CD4-positive, alpha-beta memory T cell (primary cell): ENCODE measurements at regions not wholly inside any gene's neighbourhood (a gene's known extent, or its start where the extent isn't known, plus 50 kb on each side); places are given as distances from the start of the nearest gene placed in this dataset.
"Not testable (repeated sequence)": the region's sequence is repeated elsewhere in the genome, so short reads cannot be mapped to it uniquely, and the experiment has no call there.

Experiments
- CTCF ChIA-PET: fragments of 350-600 bp; sonication (Branson Sonifier 250); formaldehyde crosslinking; loops from one replicate; lab custom pipeline; 2021; ENCODE audit warnings: inconsistent platforms; ENCODE audit not compliant: partially characterized antibody; lab: Charles Lee
- POLR2A ChIA-PET: fragments of 350-600 bp; sonication (Branson Sonifier 250); formaldehyde crosslinking; loops from one replicate; lab custom pipeline; 2021; ENCODE audit not compliant: partially characterized antibody; lab: Charles Lee
- DNase-seq, 5 donors: peaks; one replicate each; pipeline versions ENCODE4 v3.0.0 to v3.0.0-alpha.2; 2020 to 2022; ENCODE audit warnings: mixed read lengths in 1 of 5
- H3K27ac ChIP-seq: one replicate; pipeline ENCODE4 v1.7.0; 2013; ENCODE audit warnings: low read depth, low read length
- H3K27me3 ChIP-seq: 2 replicates; pipeline ENCODE4 v1.7.0; 2013; ENCODE audit warnings: mild to moderate bottlenecking, low read length, moderate library complexity; ENCODE audit not compliant: insufficient read depth
- H3K36me3 ChIP-seq: 2 replicates; pipeline ENCODE4 v1.7.0; 2013; ENCODE audit warnings: mild to moderate bottlenecking, low read length, moderate library complexity; ENCODE audit not compliant: insufficient read depth
- H3K4me1 ChIP-seq: 2 replicates; pipeline ENCODE4 v1.7.0; 2013; ENCODE audit warnings: mild to moderate bottlenecking, low read length, moderate library complexity; ENCODE audit not compliant: insufficient read depth
- H3K4me3 ChIP-seq, 2 donors: one replicate each; pipeline ENCODE4 v1.7.0; 2013; ENCODE audit warnings: low read length in 2 of 2, mild to moderate bottlenecking in 1 of 2
- H3K9me3 ChIP-seq, 2 donors: one replicate each; pipeline ENCODE4 v1.7.0; 2013; ENCODE audit warnings: low read length in 2 of 2, control low read depth in 1 of 2; ENCODE audit not compliant: control insufficient read depth in 1 of 2
- H3K27ac Mint-ChIP-seq, 7 donors: one replicate each; pipeline ENCODE4 v1.8.0; 2020 to 2021; ENCODE audit warnings: mixed read lengths in 7 of 7, mild to moderate bottlenecking in 6 of 7, inconsistent platforms in 3 of 7, moderate library complexity in 3 of 7
- H3K27me3 Mint-ChIP-seq, 2 donors: one replicate each; pipeline ENCODE4 v1.8.0; 2020 to 2021; ENCODE audit warnings: mixed read lengths in 2 of 2
- H3K36me3 Mint-ChIP-seq, 2 donors: one replicate each; pipeline ENCODE4 v1.8.0; 2020 to 2021; ENCODE audit warnings: mixed read lengths in 2 of 2, inconsistent platforms in 1 of 2, mild to moderate bottlenecking in 1 of 2
- H3K4me1 Mint-ChIP-seq, 4 donors: one replicate each; pipeline ENCODE4 v1.8.0; 2020 to 2021; ENCODE audit warnings: mixed read lengths in 4 of 4, mild to moderate bottlenecking in 1 of 4
- H3K4me3 Mint-ChIP-seq, 8 donors: one replicate each; pipeline ENCODE4 v1.8.0; 2020 to 2021; ENCODE audit warnings: mixed read lengths in 8 of 8, mild to moderate bottlenecking in 7 of 8, moderate library complexity in 6 of 8, inconsistent platforms in 3 of 8
- H3K9me3 Mint-ChIP-seq, 8 donors: one replicate each; pipeline ENCODE4 v1.8.0; 2020 to 2021; ENCODE audit warnings: mixed read lengths in 8 of 8, mild to moderate bottlenecking in 5 of 8, inconsistent platforms in 3 of 8, moderate library complexity in 1 of 8
- intact Hi-C: fragments of 100-400 bp; cut with micrococcal nuclease; formaldehyde crosslinking; loops from one replicate; pipeline ENCODE4 v1.15.1; 2023

DNA sequence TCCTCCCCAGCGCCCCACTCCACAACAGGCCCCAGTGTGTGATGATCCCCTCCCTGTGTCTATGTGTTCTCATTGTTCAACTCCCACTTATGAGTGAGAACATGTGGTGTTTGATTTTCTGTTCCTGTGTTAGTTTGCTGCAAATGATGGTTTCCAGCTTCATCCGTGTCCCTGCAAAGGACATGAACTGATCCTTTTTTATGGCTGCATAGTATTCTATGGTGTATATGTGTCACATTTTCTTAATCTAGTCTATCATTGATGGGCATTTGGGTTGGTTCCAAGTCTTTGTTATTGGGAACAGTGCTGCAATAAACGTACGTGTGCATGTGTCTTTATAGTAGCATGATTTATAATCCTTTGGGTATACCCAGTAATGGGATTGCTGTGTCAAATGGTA lies 78.8 kb upstream of the KLF14 start:
- POLR2A ChIA-PET, DNase-seq, H3K36me3 Mint-ChIP-seq, H3K4me3 Mint-ChIP-seq, H3K9me3 Mint-ChIP-seq, H3K27me3 ChIP-seq, CTCF ChIA-PET, H3K4me1 ChIP-seq, H3K27ac ChIP-seq, H3K4me3 ChIP-seq, H3K36me3 ChIP-seq, H3K9me3 ChIP-seq, intact Hi-C loops, H3K27ac Mint-ChIP-seq, H3K4me1 Mint-ChIP-seq: not testable (repeated sequence)
- H3K27me3 Mint-ChIP-seq: peaks cover 0 to 11% of the 10 kb centered on the region in 2 donors

- DNase-seq: no peak
- Histone ChIP-seq H3K4me1 (no peaks in the 10 kb centered on the region), H3K9me3 (no peaks in the 10 kb centered on the region), H3K27me3 (no peaks in the 10 kb centered on the region), H3K27ac (no peak overlapping the region), H3K4me3 (no peak overlapping the region), H3K36me3 (no peaks in the 10 kb centered on the region)
- Mint-ChIP-seq H3K27me3 (peaks cover 0 to 11% of the 10 kb centered on the region in 2 donors), H3K9me3 (peaks cover 0 to 2% (median 0%) of the 10 kb centered on the region in 8 donors), H3K4me3 (no peak overlapping the region), H3K27ac (no peak overlapping the region), H3K36me3 (no peaks in the 10 kb centered on the region), H3K4me1 (no peaks in the 10 kb centered on the region)
- POLR2A ChIA-PET: no interaction called here
- CTCF ChIA-PET: no interaction called here
- intact Hi-C loops: no loop called here
Observed at GRCh38 chr7:130814778-130815335, 80.8 kb upstream of the KLF14 start.

DNA sequence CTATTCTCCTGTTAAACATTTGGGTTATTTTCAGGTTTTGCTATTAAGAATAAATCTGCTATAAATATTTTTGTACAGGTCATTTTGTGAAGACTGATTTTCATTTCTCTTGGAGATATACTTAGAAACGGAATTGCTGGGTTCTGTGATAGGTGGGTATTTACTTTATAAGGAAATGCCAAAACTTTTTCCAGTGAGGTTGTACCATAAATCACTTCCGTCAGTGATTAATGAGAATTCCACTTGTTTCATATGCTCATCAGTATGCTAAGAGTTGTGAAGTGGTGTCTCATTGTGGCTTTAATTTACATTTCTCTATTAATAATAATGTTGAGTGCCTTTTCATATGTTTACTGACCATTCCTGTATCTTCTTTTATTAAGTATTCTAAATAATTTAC lies 84.0 kb upstream of the KLF14 start:
- no peaks in the 10 kb centered on the region for H3K36me3 ChIP-seq
- CTCF ChIA-PET: no interaction called here
- Mint-ChIP-seq H3K4me1 (no peaks in the 10 kb centered on the region), H3K27me3 (peaks cover 0 to 8% of the 10 kb centered on the region in 2 donors), H3K27ac (no peak overlapping the region), H3K4me3 (no peak overlapping the region), H3K9me3 (no peaks in the 10 kb centered on the region), H3K36me3 (no peaks in the 10 kb centered on the region)
- no peak overlapping the region for H3K27ac ChIP-seq
- no peaks in the 10 kb centered on the region for H3K27me3 ChIP-seq
- no peaks in the 10 kb centered on the region for H3K4me1 ChIP-seq
- POLR2A ChIA-PET: no interaction called here
- no peak overlapping the region for H3K4me3 ChIP-seq
- H3K9me3 ChIP-seq: no peaks in the 10 kb centered on the region
- no peak for DNase-seq
- intact Hi-C loops: no loop called here

GRCh38 chr7:130821864-130822263 lies 87.9 kb upstream of the KLF14 start:
- no peaks in the 10 kb centered on the region for H3K4me1 Mint-ChIP-seq
- ChIA-PET CTCF (no interaction called here), POLR2A (no interaction called here)
- peaks cover 3% of the 10 kb centered on the region in 2 donors for H3K36me3 Mint-ChIP-seq
- peaks cover 3 to 4% of the 10 kb centered on the region in 2 donors for H3K27me3 Mint-ChIP-seq
- H3K9me3 Mint-ChIP-seq: peaks cover 0 to 24% (median 17%) of the 10 kb centered on the region in 8 donors
- H3K27me3 ChIP-seq: no peaks in the 10 kb centered on the region
- no peak overlapping the region for H3K27ac Mint-ChIP-seq
- H3K9me3 ChIP-seq: peaks cover 0 to 7% of the 10 kb centered on the region in 2 donors
- H3K4me1 ChIP-seq: no peaks in the 10 kb centered on the region
- H3K27ac ChIP-seq: no peak overlapping the region
- intact Hi-C loops: no loop called here
- no peak overlapping the region for H3K4me3 Mint-ChIP-seq
- H3K4me3 ChIP-seq: no peak overlapping the region
- no peak for DNase-seq
- no peaks in the 10 kb centered on the region for H3K36me3 ChIP-seq

DNA sequence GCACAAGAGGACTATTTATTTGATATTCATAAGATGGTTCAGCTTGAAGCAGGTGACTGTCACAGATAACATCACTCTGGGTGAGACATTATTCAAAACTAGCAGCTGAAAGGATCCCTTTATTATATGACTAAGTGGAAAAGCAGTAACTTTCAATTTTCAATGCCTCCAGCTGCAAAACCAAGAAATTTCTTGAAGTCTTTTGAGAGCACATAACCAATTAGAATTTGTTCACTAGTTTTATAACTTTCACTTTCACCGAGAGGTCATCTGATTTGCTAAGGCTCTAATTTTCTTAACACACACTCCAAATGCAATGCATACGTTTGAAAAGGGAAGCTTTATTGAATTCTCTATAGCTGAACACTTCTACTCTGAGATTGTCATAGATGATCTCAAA lies 88.6 kb upstream of the KLF14 start:
- Mint-ChIP-seq H3K9me3 (peaks cover 0 to 32% (median 24%) of the 10 kb centered on the region in 8 donors), H3K27me3 (peaks cover 3 to 4% of the 10 kb centered on the region in 2 donors), H3K4me1 (no peaks in the 10 kb centered on the region), H3K27ac (no peak overlapping the region), H3K36me3 (peaks cover 3% of the 10 kb centered on the region in 2 donors), H3K4me3 (no peak overlapping the region)
- ChIA-PET POLR2A (no interaction called here), CTCF (no interaction called here)
- DNase-seq: no peak
- intact Hi-C loops: no loop called here
- no peak overlapping the region for H3K4me3 ChIP-seq
- H3K36me3 ChIP-seq: no peaks in the 10 kb centered on the region
- no peaks in the 10 kb centered on the region for H3K4me1 ChIP-seq
- H3K27ac ChIP-seq: no peak overlapping the region
- no peaks in the 10 kb centered on the region for H3K27me3 ChIP-seq
- peaks cover 0 to 7% of the 10 kb centered on the region in 2 donors for H3K9me3 ChIP-seq

GRCh38 chr7:130823060-130823459 lies 89.1 kb upstream of the KLF14 start:
- ChIA-PET CTCF (no interaction called here), POLR2A (no interaction called here)
- intact Hi-C loops: no loop called here
- Histone ChIP-seq H3K27me3 (no peaks in the 10 kb centered on the region), H3K27ac (no peak overlapping the region), H3K4me3 (no peak overlapping the region), H3K4me1 (no peaks in the 10 kb centered on the region), H3K9me3 (peaks cover 0 to 7% of the 10 kb centered on the region in 2 donors), H3K36me3 (no peaks in the 10 kb centered on the region)
- Mint-ChIP-seq H3K27ac (no peak overlapping the region), H3K27me3 (peaks cover 3 to 4% of the 10 kb centered on the region in 2 donors), H3K36me3 (peaks cover 3% of the 10 kb centered on the region in 2 donors), H3K4me3 (no peak overlapping the region), H3K9me3 (peaks cover 0 to 35% (median 26%) of the 10 kb centered on the region in 8 donors), H3K4me1 (no peaks in the 10 kb centered on the region)
- DNase-seq: no peak

DNA sequence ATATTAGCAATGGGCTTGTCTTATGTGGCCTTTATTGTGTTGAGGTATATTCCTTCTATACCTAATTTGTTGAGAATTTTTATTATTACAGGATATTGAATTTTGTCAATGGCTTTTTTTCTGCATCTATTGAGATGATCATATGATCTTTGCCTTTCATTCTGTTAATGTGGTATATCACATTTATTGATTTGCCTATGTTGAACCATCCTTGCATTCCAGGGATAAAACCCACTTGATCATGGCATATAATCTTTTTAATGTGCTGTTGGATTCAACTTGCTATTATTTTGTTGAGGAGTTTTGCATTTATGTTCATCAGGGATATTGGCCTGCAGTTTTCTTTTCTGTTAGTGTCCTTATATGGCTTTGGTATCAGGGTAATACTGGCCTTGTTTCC lies 91.8 kb upstream of the KLF14 start:
- Mint-ChIP-seq H3K4me1 (no peaks in the 10 kb centered on the region), H3K27me3 (peaks cover 6 to 8% of the 10 kb centered on the region in 2 donors), H3K36me3 (peaks cover 3 to 11% of the 10 kb centered on the region in 2 donors), H3K27ac (no peak overlapping the region), H3K4me3 (no peak overlapping the region), H3K9me3 (peaks cover 2 to 42% (median 33%) of the 10 kb centered on the region in 8 donors)
- no peak overlapping the region for H3K4me3 ChIP-seq
- intact Hi-C loops: no loop called here
- no peaks in the 10 kb centered on the region for H3K36me3 ChIP-seq
- H3K27me3 ChIP-seq: no peaks in the 10 kb centered on the region
- H3K4me1 ChIP-seq: no peaks in the 10 kb centered on the region
- H3K27ac ChIP-seq: no peak overlapping the region
- ChIA-PET POLR2A (no interaction called here), CTCF (no interaction called here)
- H3K9me3 ChIP-seq: peaks cover 0 to 7% of the 10 kb centered on the region in 2 donors
- DNase-seq: no peak
